Glutamatergic neuron (in vitro differentiated cells): ENCODE measurements at regions not wholly inside any gene's neighbourhood (a gene's known extent, or its start where the extent isn't known, plus 50 kb on each side); places are given as distances from the start of the nearest gene placed in this dataset.
"Not testable (repeated sequence)": the region's sequence is repeated elsewhere in the genome, so short reads cannot be mapped to it uniquely, and the experiment has no call there.

ENCODE experiments used
- DNase-seq: peaks from one replicate; pipeline ENCODE4 v3.0.0; 2022
- H3K27ac Mint-ChIP-seq: one replicate; pipeline ENCODE4 v1.8.0; 2020; ENCODE audit warnings: mild to moderate bottlenecking, mixed read lengths, inconsistent platforms; ENCODE audit not compliant: unreplicated experiment
- H3K27me3 Mint-ChIP-seq: one replicate; pipeline ENCODE4 v1.8.0; 2020; ENCODE audit warnings: mild to moderate bottlenecking, moderate library complexity, mixed read lengths, inconsistent platforms; ENCODE audit not compliant: unreplicated experiment
- H3K36me3 Mint-ChIP-seq: one replicate; pipeline ENCODE4 v1.8.0; 2020; ENCODE audit warnings: mild to moderate bottlenecking, mixed read lengths, inconsistent platforms; ENCODE audit not compliant: unreplicated experiment
- H3K4me1 Mint-ChIP-seq: one replicate; pipeline ENCODE4 v1.8.0; 2020; ENCODE audit warnings: mild to moderate bottlenecking, low read depth, mixed read lengths, inconsistent platforms; ENCODE audit not compliant: unreplicated experiment
- H3K4me3 Mint-ChIP-seq: one replicate; pipeline ENCODE4 v1.8.0; 2020; ENCODE audit warnings: mild to moderate bottlenecking, mixed read lengths, inconsistent platforms; ENCODE audit not compliant: unreplicated experiment
- H3K9me3 Mint-ChIP-seq: one replicate; pipeline ENCODE4 v1.8.0; 2020; ENCODE audit warnings: mild to moderate bottlenecking, moderate library complexity, mixed read lengths, inconsistent platforms; ENCODE audit not compliant: unreplicated experiment
- CTCF ChIP-seq: fragments of 200-600 bp; sonication (generic); IDR thresholded peaks from one replicate; pipeline ENCODE4 v1.5.0; 2021; ENCODE audit not compliant: partially characterized antibody, unreplicated experiment

- Mint-ChIP-seq H3K27me3 (no peaks in the 10 kb centered on the region), H3K4me3 (no peak overlapping the region), H3K9me3 (no peaks in the 10 kb centered on the region), H3K4me1 (no peaks in the 10 kb centered on the region), H3K27ac (no peak overlapping the region), H3K36me3 (no peaks in the 10 kb centered on the region)
- DNase-seq, result no peak
- TF ChIP-seq CTCF, result no peak
Observed at GRCh38 chr10:57562211-57562610, 705.5 kb downstream of the IPMK start.

GRCh38 chr10:57551774-57552173 lies 715.9 kb downstream of the IPMK start:
- not testable (repeated sequence) for H3K27ac Mint-ChIP-seq, DNase-seq, H3K4me3 Mint-ChIP-seq, H3K4me1 Mint-ChIP-seq, H3K27me3 Mint-ChIP-seq, H3K9me3 Mint-ChIP-seq, H3K36me3 Mint-ChIP-seq

- Mint-ChIP-seq H3K4me3 (no peak overlapping the region), H3K27me3 (no peaks in the 10 kb centered on the region), H3K27ac (no peak overlapping the region), H3K9me3 (no peaks in the 10 kb centered on the region), H3K4me1 (no peaks in the 10 kb centered on the region), H3K36me3 (no peaks in the 10 kb centered on the region)
- TF ChIP-seq CTCF, result no peak
- DNase-seq, result no peak
Observed at GRCh38 chr10:57535306-57535705, 732.4 kb downstream of the IPMK start.

- Mint-ChIP-seq H3K36me3 (no peaks in the 10 kb centered on the region), H3K9me3 (no peaks in the 10 kb centered on the region), H3K27me3 (no peaks in the 10 kb centered on the region), H3K4me1 (no peaks in the 10 kb centered on the region), H3K27ac (no peak overlapping the region), H3K4me3 (no peak overlapping the region)
- DNase-seq, result no peak
- TF ChIP-seq CTCF, result no peak
Observed at GRCh38 chr10:57513637-57514036, 754.1 kb downstream of the IPMK start.

GRCh38 chr10:57507788-57508187 lies 759.9 kb downstream of the IPMK start:
- H3K4me3 Mint-ChIP-seq, result no peak overlapping the region
- H3K9me3 Mint-ChIP-seq, result no peaks in the 10 kb centered on the region
- H3K27me3 Mint-ChIP-seq, result no peaks in the 10 kb centered on the region
- no peaks in the 10 kb centered on the region for H3K36me3 Mint-ChIP-seq
- H3K27ac Mint-ChIP-seq, result no peak overlapping the region
- H3K4me1 Mint-ChIP-seq, result peaks cover 3% of the 10 kb centered on the region
- TF ChIP-seq CTCF, result no peak
- no peak for DNase-seq
